ENCODE measurements at regions not wholly inside any gene's neighbourhood (a gene's known extent, or its start where the extent isn't known, plus 50 kb on each side); places are given as distances from the start of the nearest gene placed in this dataset.

DNA sequence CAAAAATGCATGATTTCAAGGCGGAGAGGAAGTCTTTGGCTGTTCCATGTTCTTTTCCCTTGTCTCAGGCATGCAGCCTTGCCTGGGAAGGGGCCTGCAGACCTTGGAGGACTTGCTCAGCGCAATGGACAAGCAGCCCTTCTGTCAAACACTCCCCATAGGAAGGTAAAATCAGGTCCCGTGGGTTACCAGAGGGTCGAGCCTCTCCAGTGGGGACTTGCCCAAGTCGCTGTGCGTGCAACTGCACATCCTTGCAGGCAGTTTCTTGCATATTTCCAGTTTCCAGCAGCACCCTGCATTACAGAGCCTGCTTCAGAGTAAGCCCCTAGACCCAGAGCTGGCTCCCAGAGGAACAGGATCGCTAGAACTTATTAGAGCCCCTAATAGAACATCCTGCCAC, 75.5 kb upstream of the KLF13 start:
- in situ Hi-C loops (cut with MboI; ENCODE audit: low pct_ligation_motif_present in 1 of 4, low pct_unique_long_range_greater_than_20kb in 1 of 4, low sequenced_read_pairs in 3 of 4) = no loop called here
- no peak overlapping the region for H3K27ac ChIP-seq
- intact Hi-C loops (cut with DNase I; ENCODE audit: low total_unique reads) = loop anchor here (2.0 kb wide), 1 partner anchor 64 kb away; no protein-coding TSS in a partner anchor
- H3K9me3 ChIP-seq = no peaks in the 10 kb centered on the region
- DNase-seq = no peak
- H3K4me3 ChIP-seq = no peak overlapping the region
- peaks cover 4 to 26% (median 17%) of the 10 kb centered on the region in 4 donors for H3K4me1 ChIP-seq
- TF ChIP-seq POLR2AphosphoS5 (IDR thresholded peaks at IDR 0.05) (no peak), EP300 (IDR thresholded peaks at IDR 0.05; ENCODE audit: low read depth) (no peak), POLR2A (IDR thresholded peaks at IDR 0.05) (no peak)
- TF ChIP-seq, protein P1, sequence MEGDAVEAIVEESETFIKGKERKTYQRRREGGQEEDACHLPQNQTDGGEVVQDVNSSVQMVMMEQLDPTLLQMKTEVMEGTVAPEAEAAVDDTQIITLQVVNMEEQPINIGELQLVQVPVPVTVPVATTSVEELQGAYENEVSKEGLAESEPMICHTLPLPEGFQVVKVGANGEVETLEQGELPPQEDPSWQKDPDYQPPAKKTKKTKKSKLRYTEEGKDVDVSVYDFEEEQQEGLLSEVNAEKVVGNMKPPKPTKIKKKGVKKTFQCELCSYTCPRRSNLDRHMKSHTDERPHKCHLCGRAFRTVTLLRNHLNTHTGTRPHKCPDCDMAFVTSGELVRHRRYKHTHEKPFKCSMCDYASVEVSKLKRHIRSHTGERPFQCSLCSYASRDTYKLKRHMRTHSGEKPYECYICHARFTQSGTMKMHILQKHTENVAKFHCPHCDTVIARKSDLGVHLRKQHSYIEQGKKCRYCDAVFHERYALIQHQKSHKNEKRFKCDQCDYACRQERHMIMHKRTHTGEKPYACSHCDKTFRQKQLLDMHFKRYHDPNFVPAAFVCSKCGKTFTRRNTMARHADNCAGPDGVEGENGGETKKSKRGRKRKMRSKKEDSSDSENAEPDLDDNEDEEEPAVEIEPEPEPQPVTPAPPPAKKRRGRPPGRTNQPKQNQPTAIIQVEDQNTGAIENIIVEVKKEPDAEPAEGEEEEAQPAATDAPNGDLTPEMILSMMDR (IDR thresholded peaks at IDR 0.05) = no peak
- 96% methylated on average over 7 of the region's 7 CpGs; no CpG with 5 or more reads in 1 of the 2 donors for WGBS, 2 donors (ENCODE audit: low coverage in 1 of 2)
- H3K27me3 ChIP-seq = no peaks in the 10 kb centered on the region
- H3K36me3 ChIP-seq = no peaks in the 10 kb centered on the region

DNA sequence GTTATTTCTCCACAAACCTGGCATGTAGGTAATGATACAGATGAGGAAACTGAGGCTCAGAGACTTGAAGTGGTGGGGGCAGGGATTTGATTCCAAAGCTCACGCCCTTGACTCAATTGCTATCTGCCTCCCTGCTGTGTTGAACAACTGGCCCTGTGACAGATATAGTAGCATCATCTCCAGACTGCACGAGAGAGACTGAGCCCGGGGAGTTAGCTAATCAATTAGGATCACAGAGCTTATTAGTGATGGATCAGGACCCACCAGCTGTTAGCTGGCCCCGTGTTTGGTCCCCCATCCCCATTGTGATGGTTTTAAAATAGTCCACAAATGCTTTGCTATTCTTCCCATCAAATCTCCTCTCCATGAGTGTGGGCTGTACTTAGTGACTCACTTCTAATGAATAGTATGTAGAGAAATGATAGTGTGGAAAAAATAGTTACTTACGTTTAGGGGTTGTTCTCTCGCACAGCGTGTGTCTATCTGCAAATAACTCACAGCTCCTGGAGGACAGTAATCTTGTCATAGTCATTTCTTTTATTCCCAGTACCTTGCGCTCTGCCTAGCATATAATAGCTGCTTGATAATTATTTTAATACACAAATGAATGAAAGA, 74.4 kb upstream of the KLF13 start:
- in situ Hi-C loops (cut with MboI; ENCODE audit: low pct_ligation_motif_present in 1 of 4, low pct_unique_long_range_greater_than_20kb in 1 of 4, low sequenced_read_pairs in 3 of 4) = no loop called here
- WGBS, 2 donors (ENCODE audit: low coverage in 1 of 2) = 86 to 97% methylated on average over 4 to 8 of the region's 8 CpGs
- no peak overlapping the region for H3K27ac ChIP-seq
- H3K27me3 ChIP-seq = no peaks in the 10 kb centered on the region
- peaks cover 8 to 30% (median 20%) of the 10 kb centered on the region in 4 donors for H3K4me1 ChIP-seq
- DNase-seq = no peak
- no peaks in the 10 kb centered on the region for H3K36me3 ChIP-seq
- TF ChIP-seq, protein P1 (IDR thresholded peaks at IDR 0.05) = no peak
- TF ChIP-seq POLR2A (IDR thresholded peaks at IDR 0.05) (no peak), POLR2AphosphoS5 (IDR thresholded peaks at IDR 0.05) (no peak), EP300 (IDR thresholded peaks at IDR 0.05; ENCODE audit: low read depth) (no peak)
- intact Hi-C loops (cut with DNase I; ENCODE audit: low total_unique reads) = no loop called here
- no peak overlapping the region for H3K4me3 ChIP-seq
- H3K9me3 ChIP-seq = no peaks in the 10 kb centered on the region

DNA sequence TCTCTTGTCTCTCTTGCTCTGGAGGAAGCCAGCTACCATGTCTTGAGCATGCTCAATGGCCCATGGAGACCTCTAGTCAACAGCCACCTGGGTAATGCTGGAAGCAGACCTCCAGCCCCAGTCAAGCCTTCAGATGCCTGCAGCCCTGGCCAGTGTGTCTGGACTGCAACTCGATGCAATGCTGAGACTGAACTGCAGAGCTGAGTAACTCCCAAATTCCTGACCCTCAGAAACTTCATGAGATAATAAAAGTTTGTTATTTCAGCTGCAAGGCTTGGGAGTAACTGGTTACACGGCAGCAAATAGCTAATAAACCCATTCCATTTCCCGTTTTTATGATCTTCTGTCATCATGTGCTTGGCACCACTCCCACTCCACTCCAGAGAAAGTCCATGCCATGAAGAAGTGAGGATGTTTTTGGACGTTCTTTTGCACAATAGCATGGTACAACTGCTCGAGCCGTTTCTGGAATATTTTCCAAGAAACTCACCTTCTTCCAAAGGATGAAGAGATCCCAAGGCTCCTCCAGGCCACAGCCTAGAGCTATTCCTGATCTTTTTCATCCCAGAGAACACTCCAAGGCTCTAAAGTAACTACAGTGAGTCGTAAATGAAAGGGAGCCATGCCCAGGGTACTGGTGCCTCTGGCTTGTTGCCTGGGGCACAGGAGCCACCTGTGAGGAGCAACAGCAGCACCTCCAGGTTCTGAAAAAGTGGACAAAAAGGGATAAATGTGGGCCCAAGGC, 72.0 kb upstream of the KLF13 start:
- in situ Hi-C loops (cut with MboI; ENCODE audit: low pct_ligation_motif_present in 1 of 4, low pct_unique_long_range_greater_than_20kb in 1 of 4, low sequenced_read_pairs in 3 of 4) (no loop called here), intact Hi-C loops (cut with DNase I; ENCODE audit: low total_unique reads) (no loop called here)
- no peaks in the 10 kb centered on the region for H3K36me3 ChIP-seq
- no peaks in the 10 kb centered on the region for H3K27me3 ChIP-seq
- no peaks in the 10 kb centered on the region for H3K9me3 ChIP-seq
- peak; percentile 77 for DNase-seq
- peak overlapping the region; percentile 63 to 80 (median 73) for H3K27ac ChIP-seq
- peaks cover 8 to 30% (median 20%) of the 10 kb centered on the region in 4 donors for H3K4me1 ChIP-seq
- peak overlapping the region in 1 of 4 donors; percentile 3 for H3K4me3 ChIP-seq
- TF ChIP-seq EP300 (IDR thresholded peaks at IDR 0.05; ENCODE audit: low read depth) = no peak
- TF ChIP-seq, protein P1 (IDR thresholded peaks at IDR 0.05) = peak in 2 of 5 experiments; percentile 50 to 60
- TF ChIP-seq POLR2AphosphoS5 (IDR thresholded peaks at IDR 0.05) = peak; percentile 35 to 79 (median 77)
- peak; percentile 17 for TF ChIP-seq POLR2A (IDR thresholded peaks at IDR 0.05)
- 31 to 43% methylated on average over 5 to 6 of the region's 7 CpGs for WGBS, 2 donors (ENCODE audit: low coverage in 1 of 2)

DNA sequence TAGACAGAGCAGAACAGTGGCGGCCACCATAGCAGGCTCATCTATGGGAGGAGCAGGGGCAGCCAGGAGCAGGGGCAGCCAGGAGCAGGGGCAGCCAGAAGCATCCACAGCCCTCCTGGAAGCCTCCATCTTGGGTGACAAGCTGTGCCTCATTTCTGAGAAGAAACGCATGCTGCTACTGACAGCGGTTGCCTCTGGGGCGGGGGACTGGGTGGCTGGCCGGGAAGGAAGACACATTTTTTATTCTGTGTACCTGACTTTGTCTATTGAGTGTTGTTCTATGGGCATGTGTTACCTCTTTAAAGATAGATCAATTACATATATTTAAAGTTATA, 71.5 kb upstream of the KLF13 start:
- WGBS, 2 donors (ENCODE audit: low coverage in 1 of 2) = 66 to 74% methylated on average over 5 of the region's 5 CpGs
- no peaks in the 10 kb centered on the region for H3K36me3 ChIP-seq
- peak overlapping the region; percentile 63 to 80 (median 73) for H3K27ac ChIP-seq
- no peaks in the 10 kb centered on the region for H3K9me3 ChIP-seq
- H3K4me3 ChIP-seq = peak overlapping the region in 1 of 4 donors; percentile 3
- intact Hi-C loops (cut with DNase I; ENCODE audit: low total_unique reads) (no loop called here), in situ Hi-C loops (cut with MboI; ENCODE audit: low pct_ligation_motif_present in 1 of 4, low pct_unique_long_range_greater_than_20kb in 1 of 4, low sequenced_read_pairs in 3 of 4) (no loop called here)
- peaks cover 8 to 30% (median 20%) of the 10 kb centered on the region in 4 donors for H3K4me1 ChIP-seq
- TF ChIP-seq POLR2A (IDR thresholded peaks at IDR 0.05) = no peak
- no peak for TF ChIP-seq POLR2AphosphoS5 (IDR thresholded peaks at IDR 0.05)
- no peak for TF ChIP-seq EP300 (IDR thresholded peaks at IDR 0.05; ENCODE audit: low read depth)
- TF ChIP-seq, protein P1 (IDR thresholded peaks at IDR 0.05) = no peak
- no peak for DNase-seq
- no peaks in the 10 kb centered on the region for H3K27me3 ChIP-seq

All from transverse colon (tissue), 4 donors.